ENCODE measurements at regions not wholly inside any gene's neighbourhood (a gene's known extent, or its start where the extent isn't known, plus 50 kb on each side); places are given as distances from the start of the nearest gene placed in this dataset.

DNA sequence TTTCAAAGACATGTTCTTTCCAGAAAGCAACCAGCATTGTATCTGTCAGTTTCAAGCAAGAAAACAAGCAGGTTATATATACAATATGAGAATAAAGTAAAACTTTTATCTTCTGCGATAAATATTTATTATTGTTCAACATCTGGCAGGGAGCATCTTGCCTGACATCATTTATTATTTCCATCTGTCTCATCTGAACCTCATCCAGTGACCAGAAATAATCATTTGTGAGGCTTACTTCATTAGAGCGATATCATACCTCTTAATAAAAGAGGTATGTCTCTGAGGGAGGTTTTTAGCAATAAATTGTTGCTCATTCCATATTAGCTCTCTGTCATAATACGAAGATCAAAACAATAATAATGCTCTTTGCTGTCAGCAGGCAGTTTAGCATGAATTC lies 226.1 kb downstream of the CDC14C start:
- TF ChIP-seq, protein P1, sequence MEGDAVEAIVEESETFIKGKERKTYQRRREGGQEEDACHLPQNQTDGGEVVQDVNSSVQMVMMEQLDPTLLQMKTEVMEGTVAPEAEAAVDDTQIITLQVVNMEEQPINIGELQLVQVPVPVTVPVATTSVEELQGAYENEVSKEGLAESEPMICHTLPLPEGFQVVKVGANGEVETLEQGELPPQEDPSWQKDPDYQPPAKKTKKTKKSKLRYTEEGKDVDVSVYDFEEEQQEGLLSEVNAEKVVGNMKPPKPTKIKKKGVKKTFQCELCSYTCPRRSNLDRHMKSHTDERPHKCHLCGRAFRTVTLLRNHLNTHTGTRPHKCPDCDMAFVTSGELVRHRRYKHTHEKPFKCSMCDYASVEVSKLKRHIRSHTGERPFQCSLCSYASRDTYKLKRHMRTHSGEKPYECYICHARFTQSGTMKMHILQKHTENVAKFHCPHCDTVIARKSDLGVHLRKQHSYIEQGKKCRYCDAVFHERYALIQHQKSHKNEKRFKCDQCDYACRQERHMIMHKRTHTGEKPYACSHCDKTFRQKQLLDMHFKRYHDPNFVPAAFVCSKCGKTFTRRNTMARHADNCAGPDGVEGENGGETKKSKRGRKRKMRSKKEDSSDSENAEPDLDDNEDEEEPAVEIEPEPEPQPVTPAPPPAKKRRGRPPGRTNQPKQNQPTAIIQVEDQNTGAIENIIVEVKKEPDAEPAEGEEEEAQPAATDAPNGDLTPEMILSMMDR (conservative IDR thresholded peaks at IDR 0.05; ENCODE audit: low read depth in 2 of 2) = no peak
- TF ChIP-seq POLR2AphosphoS5 (IDR thresholded peaks at IDR 0.05; ENCODE audit: low read depth) (no peak), JUNB (IDR thresholded peaks at IDR 0.05; ENCODE audit: unreplicated experiment) (no peak), STAT1 (IDR thresholded peaks at IDR 0.05; ENCODE audit: unreplicated experiment) (no peak), EZH2 (IDR thresholded peaks at IDR 0.05; ENCODE audit: low read depth, unreplicated experiment) (no peak), EZH2phosphoT487 (IDR thresholded peaks at IDR 0.05; ENCODE audit: unreplicated experiment) (no peak)
- TF ChIP-seq, protein P2, sequence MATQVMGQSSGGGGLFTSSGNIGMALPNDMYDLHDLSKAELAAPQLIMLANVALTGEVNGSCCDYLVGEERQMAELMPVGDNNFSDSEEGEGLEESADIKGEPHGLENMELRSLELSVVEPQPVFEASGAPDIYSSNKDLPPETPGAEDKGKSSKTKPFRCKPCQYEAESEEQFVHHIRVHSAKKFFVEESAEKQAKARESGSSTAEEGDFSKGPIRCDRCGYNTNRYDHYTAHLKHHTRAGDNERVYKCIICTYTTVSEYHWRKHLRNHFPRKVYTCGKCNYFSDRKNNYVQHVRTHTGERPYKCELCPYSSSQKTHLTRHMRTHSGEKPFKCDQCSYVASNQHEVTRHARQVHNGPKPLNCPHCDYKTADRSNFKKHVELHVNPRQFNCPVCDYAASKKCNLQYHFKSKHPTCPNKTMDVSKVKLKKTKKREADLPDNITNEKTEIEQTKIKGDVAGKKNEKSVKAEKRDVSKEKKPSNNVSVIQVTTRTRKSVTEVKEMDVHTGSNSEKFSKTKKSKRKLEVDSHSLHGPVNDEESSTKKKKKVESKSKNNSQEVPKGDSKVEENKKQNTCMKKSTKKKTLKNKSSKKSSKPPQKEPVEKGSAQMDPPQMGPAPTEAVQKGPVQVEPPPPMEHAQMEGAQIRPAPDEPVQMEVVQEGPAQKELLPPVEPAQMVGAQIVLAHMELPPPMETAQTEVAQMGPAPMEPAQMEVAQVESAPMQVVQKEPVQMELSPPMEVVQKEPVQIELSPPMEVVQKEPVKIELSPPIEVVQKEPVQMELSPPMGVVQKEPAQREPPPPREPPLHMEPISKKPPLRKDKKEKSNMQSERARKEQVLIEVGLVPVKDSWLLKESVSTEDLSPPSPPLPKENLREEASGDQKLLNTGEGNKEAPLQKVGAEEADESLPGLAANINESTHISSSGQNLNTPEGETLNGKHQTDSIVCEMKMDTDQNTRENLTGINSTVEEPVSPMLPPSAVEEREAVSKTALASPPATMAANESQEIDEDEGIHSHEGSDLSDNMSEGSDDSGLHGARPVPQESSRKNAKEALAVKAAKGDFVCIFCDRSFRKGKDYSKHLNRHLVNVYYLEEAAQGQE (IDR thresholded peaks at IDR 0.05; ENCODE audit: unreplicated experiment) = no peak

All from GM23338 (cell line).